ENCODE measurements at regions not wholly inside any gene's neighbourhood (a gene's known extent, or its start where the extent isn't known, plus 50 kb on each side); places are given as distances from the start of the nearest gene placed in this dataset.

DNA sequence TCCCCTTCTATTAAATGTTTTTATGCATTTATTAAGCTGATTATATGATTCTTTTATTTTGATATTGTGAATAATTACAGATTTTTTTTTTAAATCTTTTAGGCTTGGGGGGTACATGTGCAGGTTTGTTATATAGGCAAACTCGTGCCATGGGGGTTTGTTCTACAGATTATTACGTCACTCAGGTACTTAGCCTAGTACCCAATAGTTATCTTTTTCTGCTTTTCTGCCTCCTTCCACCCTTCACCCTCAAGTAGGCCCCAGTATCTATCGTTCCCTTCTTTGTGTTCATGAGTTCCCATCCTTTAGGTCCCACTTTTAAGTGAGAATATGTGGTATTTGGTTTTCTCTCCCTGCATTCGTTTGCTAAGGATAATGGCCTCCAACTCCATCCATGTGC lies 92.2 kb upstream of the CWC22 start:
- no peak for DNase-seq
- Histone ChIP-seq H3K4me3 (ENCODE audit: low read depth, low read length) (no peak overlapping the region), H3K9me3 (ENCODE audit: severe bottlenecking) (no peaks in the 10 kb centered on the region), H3K27me3 (ENCODE audit: insufficient read depth, low read depth, severe bottlenecking) (no peaks in the 10 kb centered on the region), H3K36me3 (no peaks in the 10 kb centered on the region), H3K27ac (no peak overlapping the region)
- TF ChIP-seq, protein P1, sequence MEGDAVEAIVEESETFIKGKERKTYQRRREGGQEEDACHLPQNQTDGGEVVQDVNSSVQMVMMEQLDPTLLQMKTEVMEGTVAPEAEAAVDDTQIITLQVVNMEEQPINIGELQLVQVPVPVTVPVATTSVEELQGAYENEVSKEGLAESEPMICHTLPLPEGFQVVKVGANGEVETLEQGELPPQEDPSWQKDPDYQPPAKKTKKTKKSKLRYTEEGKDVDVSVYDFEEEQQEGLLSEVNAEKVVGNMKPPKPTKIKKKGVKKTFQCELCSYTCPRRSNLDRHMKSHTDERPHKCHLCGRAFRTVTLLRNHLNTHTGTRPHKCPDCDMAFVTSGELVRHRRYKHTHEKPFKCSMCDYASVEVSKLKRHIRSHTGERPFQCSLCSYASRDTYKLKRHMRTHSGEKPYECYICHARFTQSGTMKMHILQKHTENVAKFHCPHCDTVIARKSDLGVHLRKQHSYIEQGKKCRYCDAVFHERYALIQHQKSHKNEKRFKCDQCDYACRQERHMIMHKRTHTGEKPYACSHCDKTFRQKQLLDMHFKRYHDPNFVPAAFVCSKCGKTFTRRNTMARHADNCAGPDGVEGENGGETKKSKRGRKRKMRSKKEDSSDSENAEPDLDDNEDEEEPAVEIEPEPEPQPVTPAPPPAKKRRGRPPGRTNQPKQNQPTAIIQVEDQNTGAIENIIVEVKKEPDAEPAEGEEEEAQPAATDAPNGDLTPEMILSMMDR (IDR thresholded peaks at IDR 0.05; ENCODE audit: low read depth, low read length) = no peak

DNA sequence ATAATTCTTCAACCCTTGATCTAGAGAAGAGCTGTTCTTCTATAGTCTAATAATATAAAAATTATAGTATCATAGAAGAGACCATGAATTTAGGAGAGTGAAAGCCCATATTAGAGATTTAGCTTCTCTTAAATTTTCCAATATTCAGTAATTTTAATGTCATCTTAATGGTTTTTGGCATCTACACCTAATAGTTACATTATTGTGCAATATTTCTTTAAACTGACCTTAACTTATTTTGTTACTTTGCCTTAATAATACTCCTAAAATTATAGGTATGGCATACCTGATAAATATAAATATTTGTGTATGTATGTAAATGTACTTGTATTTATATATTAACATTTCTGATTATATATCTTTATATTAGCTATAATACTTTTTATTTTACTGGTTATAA lies 78.0 kb upstream of the CWC22 start:
- TF ChIP-seq, protein P1 (IDR thresholded peaks at IDR 0.05; ENCODE audit: low read depth, low read length) = no peak
- Histone ChIP-seq H3K9me3 (ENCODE audit: severe bottlenecking) (no peaks in the 10 kb centered on the region), H3K27me3 (ENCODE audit: insufficient read depth, low read depth, severe bottlenecking) (no peaks in the 10 kb centered on the region), H3K36me3 (no peaks in the 10 kb centered on the region), H3K4me3 (ENCODE audit: low read depth, low read length) (no peak overlapping the region), H3K27ac (no peak overlapping the region)
- DNase-seq = no peak

DNA sequence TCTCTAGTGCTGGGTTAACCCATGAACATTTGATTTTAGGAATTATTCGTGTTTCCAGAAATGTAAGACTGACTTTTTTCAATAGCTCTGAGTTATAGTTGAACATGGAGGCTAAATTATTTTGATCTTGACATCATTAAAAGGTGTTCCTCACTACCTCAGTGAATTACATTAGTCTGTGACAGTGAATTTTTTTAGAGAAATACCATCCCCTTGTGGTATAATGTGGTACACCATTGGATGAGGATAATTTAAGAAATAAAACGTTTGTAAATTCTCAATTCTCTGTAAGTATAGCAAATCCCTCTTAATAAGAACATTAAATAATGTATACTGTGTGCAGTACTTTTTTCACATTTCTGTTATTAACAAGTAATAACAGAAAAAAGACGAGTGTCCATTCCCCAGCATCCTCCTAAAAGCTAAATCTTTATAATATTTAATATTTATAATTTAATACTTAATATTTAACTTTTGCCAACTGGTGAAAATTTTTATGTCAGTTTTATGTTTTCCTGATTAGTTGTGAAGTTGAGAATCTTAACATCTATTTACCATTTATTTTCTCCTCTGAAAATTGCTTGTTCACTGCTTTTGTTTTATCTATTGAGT lies 70.3 kb upstream of the CWC22 start:
- Histone ChIP-seq H3K4me3 (ENCODE audit: low read depth, low read length) (no peak overlapping the region), H3K36me3 (no peaks in the 10 kb centered on the region), H3K27me3 (ENCODE audit: insufficient read depth, low read depth, severe bottlenecking) (no peaks in the 10 kb centered on the region), H3K27ac (no peak overlapping the region), H3K9me3 (ENCODE audit: severe bottlenecking) (no peaks in the 10 kb centered on the region)
- no peak for DNase-seq
- TF ChIP-seq, protein P1 (IDR thresholded peaks at IDR 0.05; ENCODE audit: low read depth, low read length) = 0 out of 2 replicates have a peak, but pooled peaks have one; percentile 19

DNA sequence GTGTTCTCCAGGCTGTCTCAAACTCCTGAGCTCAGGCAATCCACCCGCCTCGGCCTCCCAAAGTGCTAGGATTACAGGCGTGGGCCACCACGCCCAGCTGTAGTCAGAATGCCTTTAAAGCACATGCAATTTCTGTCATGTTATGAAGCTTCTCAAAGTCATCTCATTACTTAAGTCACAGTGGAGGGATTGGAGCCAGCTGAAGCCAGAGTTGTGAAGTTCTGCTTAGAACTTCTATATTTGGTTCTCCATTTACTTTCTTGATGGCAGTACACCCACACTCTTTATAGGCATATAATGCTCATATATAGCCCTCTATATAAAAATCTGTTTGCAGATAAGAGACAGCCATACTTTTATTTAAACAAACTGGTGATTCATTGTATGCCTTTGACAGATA lies 68.8 kb upstream of the CWC22 start:
- Histone ChIP-seq H3K36me3 (no peaks in the 10 kb centered on the region), H3K9me3 (ENCODE audit: severe bottlenecking) (no peaks in the 10 kb centered on the region), H3K27me3 (ENCODE audit: insufficient read depth, low read depth, severe bottlenecking) (no peaks in the 10 kb centered on the region), H3K4me3 (ENCODE audit: low read depth, low read length) (no peak overlapping the region), H3K27ac (no peak overlapping the region)
- TF ChIP-seq, protein P1 (IDR thresholded peaks at IDR 0.05; ENCODE audit: low read depth, low read length) = no peak
- no peak for DNase-seq

DNA sequence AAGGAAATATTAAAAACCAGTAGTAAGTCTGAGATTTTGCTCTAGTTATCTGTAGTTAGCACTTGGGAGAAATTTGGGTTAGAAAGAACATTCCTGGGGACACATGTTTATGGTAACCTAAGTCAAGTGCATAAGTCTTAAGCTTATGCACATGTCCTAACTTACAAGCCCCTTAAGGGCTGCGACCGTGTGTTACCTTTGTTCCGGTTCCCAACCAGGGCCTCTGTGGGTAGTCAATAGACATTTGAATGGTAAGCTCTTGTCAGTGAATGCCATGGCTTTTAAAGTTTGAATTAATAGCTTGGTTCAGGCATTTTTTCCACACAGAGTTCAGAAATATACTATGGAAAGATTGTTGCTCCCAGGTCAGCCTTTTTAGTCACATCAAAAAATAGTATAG lies 64.7 kb upstream of the CWC22 start:
- H3K4me3 ChIP-seq (ENCODE audit: low read depth, low read length) = no peak overlapping the region

More for the DNA sequence above, 64.7 kb upstream of the CWC22 start:
- Histone ChIP-seq H3K27ac (no peak overlapping the region), H3K36me3 (no peaks in the 10 kb centered on the region), H3K27me3 (ENCODE audit: insufficient read depth, low read depth, severe bottlenecking) (no peaks in the 10 kb centered on the region), H3K9me3 (ENCODE audit: severe bottlenecking) (no peaks in the 10 kb centered on the region)
- no peak for DNase-seq
- TF ChIP-seq, protein P1 (IDR thresholded peaks at IDR 0.05; ENCODE audit: low read depth, low read length) = no peak

Measured in WERI-Rb-1 (cell line).